Ishikawa (cell line): ENCODE measurements at regions not wholly inside any gene's neighbourhood (a gene's known extent, or its start where the extent isn't known, plus 50 kb on each side); places are given as distances from the start of the nearest gene placed in this dataset.

Source experiments
- CEBPB ChIP-seq: IDR thresholded peaks from 2 replicates; pipeline ENCODE4 v1.6.1; 2012
- CREB1 ChIP-seq: IDR thresholded peaks from 2 replicates; pipeline ENCODE4 v1.6.1; 2012; ENCODE audit warnings: low read depth
- EP300 ChIP-seq: IDR thresholded peaks from 2 replicates; pipeline ENCODE4 v1.6.1; 2012; ENCODE audit warnings: borderline replicate concordance
- NFIC ChIP-seq: IDR thresholded peaks from 2 replicates; pipeline ENCODE4 v1.6.1; 2012
- TCF12 ChIP-seq: IDR thresholded peaks from 2 replicates; pipeline ENCODE4 v1.6.1; 2012; ENCODE audit warnings: low read depth
- TEAD4 ChIP-seq: IDR thresholded peaks from 2 replicates; pipeline ENCODE4 v1.6.1; 2012
- USF1 ChIP-seq: IDR thresholded peaks from 2 replicates; pipeline ENCODE4 v1.6.1; 2012
- TF ChIP-seq, protein P1 (sequence below): IDR thresholded peaks from 2 replicates; pipeline ENCODE4 v1.6.1; 2012; ENCODE audit warnings: low read depth, mild to moderate bottlenecking
- TF ChIP-seq, protein P2 (sequence below): IDR thresholded peaks from 2 replicates; pipeline ENCODE4 v1.6.1; 2012

GRCh38 chr4:162410854-162411253, 247.1 kb upstream of the FSTL5 start:
- TF ChIP-seq TCF12, result no peak
- no peak for TF ChIP-seq USF1
- TF ChIP-seq, protein P1, sequence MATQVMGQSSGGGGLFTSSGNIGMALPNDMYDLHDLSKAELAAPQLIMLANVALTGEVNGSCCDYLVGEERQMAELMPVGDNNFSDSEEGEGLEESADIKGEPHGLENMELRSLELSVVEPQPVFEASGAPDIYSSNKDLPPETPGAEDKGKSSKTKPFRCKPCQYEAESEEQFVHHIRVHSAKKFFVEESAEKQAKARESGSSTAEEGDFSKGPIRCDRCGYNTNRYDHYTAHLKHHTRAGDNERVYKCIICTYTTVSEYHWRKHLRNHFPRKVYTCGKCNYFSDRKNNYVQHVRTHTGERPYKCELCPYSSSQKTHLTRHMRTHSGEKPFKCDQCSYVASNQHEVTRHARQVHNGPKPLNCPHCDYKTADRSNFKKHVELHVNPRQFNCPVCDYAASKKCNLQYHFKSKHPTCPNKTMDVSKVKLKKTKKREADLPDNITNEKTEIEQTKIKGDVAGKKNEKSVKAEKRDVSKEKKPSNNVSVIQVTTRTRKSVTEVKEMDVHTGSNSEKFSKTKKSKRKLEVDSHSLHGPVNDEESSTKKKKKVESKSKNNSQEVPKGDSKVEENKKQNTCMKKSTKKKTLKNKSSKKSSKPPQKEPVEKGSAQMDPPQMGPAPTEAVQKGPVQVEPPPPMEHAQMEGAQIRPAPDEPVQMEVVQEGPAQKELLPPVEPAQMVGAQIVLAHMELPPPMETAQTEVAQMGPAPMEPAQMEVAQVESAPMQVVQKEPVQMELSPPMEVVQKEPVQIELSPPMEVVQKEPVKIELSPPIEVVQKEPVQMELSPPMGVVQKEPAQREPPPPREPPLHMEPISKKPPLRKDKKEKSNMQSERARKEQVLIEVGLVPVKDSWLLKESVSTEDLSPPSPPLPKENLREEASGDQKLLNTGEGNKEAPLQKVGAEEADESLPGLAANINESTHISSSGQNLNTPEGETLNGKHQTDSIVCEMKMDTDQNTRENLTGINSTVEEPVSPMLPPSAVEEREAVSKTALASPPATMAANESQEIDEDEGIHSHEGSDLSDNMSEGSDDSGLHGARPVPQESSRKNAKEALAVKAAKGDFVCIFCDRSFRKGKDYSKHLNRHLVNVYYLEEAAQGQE, result no peak
- TF ChIP-seq CEBPB, result no peak
- TF ChIP-seq EP300, result no peak
- no peak for TF ChIP-seq NFIC
- no peak for TF ChIP-seq TEAD4
- TF ChIP-seq, protein P2, sequence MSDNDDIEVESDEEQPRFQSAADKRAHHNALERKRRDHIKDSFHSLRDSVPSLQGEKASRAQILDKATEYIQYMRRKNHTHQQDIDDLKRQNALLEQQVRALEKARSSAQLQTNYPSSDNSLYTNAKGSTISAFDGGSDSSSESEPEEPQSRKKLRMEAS, result no peak
- TF ChIP-seq CREB1, result no peak
